ENCODE measurements at regions not wholly inside any gene's neighbourhood (a gene's known extent, or its start where the extent isn't known, plus 50 kb on each side); places are given as distances from the start of the nearest gene placed in this dataset.

GRCh38 chr2:156099382-156099781 lies 233.1 kb downstream of the NR4A2 start:
- CTCF ChIA-PET, result no interaction called here
- DNase-seq (ENCODE audit: low spot score), result no peak
- POLR2A ChIA-PET (ENCODE audit: low non-redundant PET), result no interaction called here
- no peak overlapping the region for H3K27ac ChIP-seq
- no peak for TF ChIP-seq CTCF (conservative IDR thresholded peaks at IDR 0.05; ENCODE audit: low read depth)

GRCh38 chr2:156098506-156098905 lies 234.0 kb downstream of the NR4A2 start:
- DNase-seq (ENCODE audit: low spot score), result no peak
- TF ChIP-seq CTCF (conservative IDR thresholded peaks at IDR 0.05; ENCODE audit: low read depth), result no peak
- ChIA-PET POLR2A (ENCODE audit: low non-redundant PET) (no interaction called here), CTCF (no interaction called here)
- no peak overlapping the region for H3K27ac ChIP-seq

GRCh38 chr2:156088587-156088986 lies 243.9 kb downstream of the NR4A2 start:
- POLR2A ChIA-PET (ENCODE audit: low non-redundant PET), result no interaction called here
- no peak for TF ChIP-seq CTCF (conservative IDR thresholded peaks at IDR 0.05; ENCODE audit: low read depth)
- no peak for DNase-seq (ENCODE audit: low spot score)
- H3K27ac ChIP-seq, result no peak overlapping the region
- CTCF ChIA-PET, result interaction anchor here (0.5 kb wide), 1 partner anchor 51 kb away, joined by 3 read pairs; no protein-coding TSS in a partner anchor

- CTCF ChIA-PET, result interaction anchor here (0.5 kb wide), 1 partner anchor 52 kb away, joined by 3 read pairs; no protein-coding TSS in a partner anchor
- peak; percentile 12 for DNase-seq (ENCODE audit: low spot score)
- POLR2A ChIA-PET (ENCODE audit: low non-redundant PET), result no interaction called here
- TF ChIP-seq CTCF (conservative IDR thresholded peaks at IDR 0.05; ENCODE audit: low read depth), result no peak
- no peak overlapping the region for H3K27ac ChIP-seq
Measured at GRCh38 chr2:156087875-156088274, 244.6 kb downstream of the NR4A2 start.

GRCh38 chr2:156083763-156084493 lies 248.6 kb downstream of the NR4A2 start:
- no peak for TF ChIP-seq CTCF (conservative IDR thresholded peaks at IDR 0.05; ENCODE audit: low read depth)
- POLR2A ChIA-PET (ENCODE audit: low non-redundant PET), result no interaction called here
- CTCF ChIA-PET, result interaction anchor here (0.6 kb wide), 1 partner anchor 68 kb away, joined by 3 read pairs; no protein-coding TSS in a partner anchor
- peak overlapping the region; percentile 59 for H3K27ac ChIP-seq
- no peak for DNase-seq (ENCODE audit: low spot score)

- POLR2A ChIA-PET (ENCODE audit: low non-redundant PET), result no interaction called here
- CTCF ChIA-PET, result no interaction called here
- H3K27ac ChIP-seq, result no peak overlapping the region
- DNase-seq (ENCODE audit: low spot score), result no peak
- no peak for TF ChIP-seq CTCF (conservative IDR thresholded peaks at IDR 0.05; ENCODE audit: low read depth)
Measured at GRCh38 chr2:156079845-156080244, 252.7 kb downstream of the NR4A2 start.

All from RWPE1 (cell line).